ENCODE measurements at regions not wholly inside any gene's neighbourhood (a gene's known extent, or its start where the extent isn't known, plus 50 kb on each side); places are given as distances from the start of the nearest gene placed in this dataset.
"Not testable (repeated sequence)": the region's sequence is repeated elsewhere in the genome, so short reads cannot be mapped to it uniquely, and the experiment has no call there.

GRCh38 chr2:184371641-184372040, 226.7 kb upstream of the ZNF804A start:
- Mint-ChIP-seq H3K27ac (no peak overlapping the region), H3K4me1 (no peaks in the 10 kb centered on the region), H3K4me3 (no peak overlapping the region), H3K36me3 (ENCODE audit: low read depth) (no peaks in the 10 kb centered on the region), H3K9me3 (no peaks in the 10 kb centered on the region), H3K27me3 (no peaks in the 10 kb centered on the region)
- ChIA-PET POLR2A (no interaction called here), CTCF (no interaction called here)
- no peak for DNase-seq

DNA sequence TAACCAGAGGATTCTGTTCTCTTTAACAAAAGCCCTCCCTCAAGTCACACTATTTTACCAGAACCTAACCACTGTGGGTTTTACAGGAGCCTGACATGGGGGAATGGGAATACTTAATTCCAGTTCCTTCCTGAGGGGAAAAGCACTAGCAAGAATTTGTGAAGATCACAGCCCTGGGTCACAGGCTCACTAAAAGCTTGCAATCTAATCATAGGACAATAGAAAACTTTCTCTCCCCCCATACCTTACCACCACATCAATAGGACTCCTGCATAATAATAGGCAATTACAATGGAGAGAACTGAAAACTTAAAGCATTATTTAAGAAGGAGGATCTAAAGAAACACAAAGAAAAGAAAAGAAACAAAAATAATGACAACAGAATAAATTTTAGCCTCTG, 225.8 kb upstream of the ZNF804A start:
- ChIA-PET POLR2A (no interaction called here), CTCF (no interaction called here)
- Mint-ChIP-seq H3K4me3 (no peak overlapping the region), H3K27me3 (no peaks in the 10 kb centered on the region), H3K27ac (no peak overlapping the region), H3K9me3 (peaks cover 3% of the 10 kb centered on the region), H3K36me3 (ENCODE audit: low read depth) (no peaks in the 10 kb centered on the region), H3K4me1 (no peaks in the 10 kb centered on the region)
- DNase-seq = no peak

GRCh38 chr2:184394642-184395041, 203.7 kb upstream of the ZNF804A start:
- Mint-ChIP-seq H3K36me3 (ENCODE audit: low read depth) (no peaks in the 10 kb centered on the region), H3K27me3 (no peaks in the 10 kb centered on the region), H3K4me3 (no peak overlapping the region), H3K4me1 (no peaks in the 10 kb centered on the region), H3K27ac (no peak overlapping the region), H3K9me3 (no peaks in the 10 kb centered on the region)
- DNase-seq = no peak
- POLR2A ChIA-PET = no interaction called here
- CTCF ChIA-PET = no interaction called here

GRCh38 chr2:184402381-184402780, 195.9 kb upstream of the ZNF804A start:
- H3K27me3 Mint-ChIP-seq = no peaks in the 10 kb centered on the region

DNA sequence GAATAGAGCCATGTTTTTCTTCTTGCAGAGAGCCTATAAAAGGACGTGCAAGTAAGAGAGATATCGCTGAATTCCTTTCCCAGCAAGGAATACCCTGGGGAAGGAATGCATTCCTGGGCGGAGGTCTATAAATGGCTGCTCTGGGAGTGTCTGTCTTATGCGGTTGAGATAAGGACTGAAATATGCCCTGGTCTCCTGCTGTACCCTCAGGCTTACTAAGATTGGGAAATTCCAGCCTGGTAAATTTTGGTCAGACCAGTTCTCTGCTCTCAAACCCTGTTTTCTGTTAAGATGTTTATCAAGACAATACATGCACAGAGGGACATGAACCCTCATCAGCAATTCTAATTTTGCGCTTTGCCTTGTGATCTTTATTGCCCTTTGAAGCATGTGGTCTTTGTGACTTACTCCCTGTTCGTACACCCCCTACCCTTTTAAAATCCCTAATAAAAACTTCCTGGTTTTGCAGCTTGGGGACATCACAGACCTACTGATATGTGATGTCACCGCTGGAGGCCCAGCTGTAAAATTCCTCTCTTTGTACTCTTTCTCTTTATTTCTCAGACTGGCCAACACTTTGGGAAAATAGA, 191.2 kb upstream of the ZNF804A start:
- H3K27me3 Mint-ChIP-seq; POLR2A ChIA-PET; H3K4me3 Mint-ChIP-seq; DNase-seq; H3K27ac Mint-ChIP-seq; H3K9me3 Mint-ChIP-seq; H3K4me1 Mint-ChIP-seq; H3K36me3 Mint-ChIP-seq (ENCODE audit: low read depth); CTCF ChIA-PET: not testable (repeated sequence)

More at GRCh38 chr2:184402381-184402780, 195.9 kb upstream of the ZNF804A start:
- no peaks in the 10 kb centered on the region for H3K36me3 Mint-ChIP-seq (ENCODE audit: low read depth)
- H3K4me1 Mint-ChIP-seq = no peaks in the 10 kb centered on the region
- ChIA-PET CTCF (no interaction called here), POLR2A (no interaction called here)
- DNase-seq = no peak
- H3K27ac Mint-ChIP-seq = no peak overlapping the region
- no peak overlapping the region for H3K4me3 Mint-ChIP-seq
- peaks cover 2% of the 10 kb centered on the region for H3K9me3 Mint-ChIP-seq

DNA sequence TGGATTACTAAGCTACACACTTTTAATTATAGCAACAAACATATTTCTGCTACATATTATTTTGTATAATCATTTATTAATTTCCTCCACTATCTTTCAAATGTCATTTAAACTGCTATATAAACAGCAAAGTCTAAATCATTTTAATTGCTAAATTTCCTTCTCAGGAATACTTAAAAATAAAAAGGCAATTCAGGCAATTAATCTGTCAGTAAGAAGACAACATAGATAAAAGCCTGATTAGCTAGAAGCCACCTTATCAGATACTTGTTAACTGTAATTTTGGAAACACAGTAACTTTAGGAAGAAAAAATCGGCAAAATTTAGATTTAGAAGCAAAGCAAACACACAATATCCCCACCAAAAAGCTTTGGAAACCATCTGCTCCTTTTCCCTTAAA, 188.2 kb upstream of the ZNF804A start:
- POLR2A ChIA-PET = no interaction called here
- H3K4me1 Mint-ChIP-seq = no peaks in the 10 kb centered on the region
- CTCF ChIA-PET = no interaction called here
- H3K27me3 Mint-ChIP-seq = no peaks in the 10 kb centered on the region
- H3K36me3 Mint-ChIP-seq (ENCODE audit: low read depth) = no peaks in the 10 kb centered on the region
- no peak overlapping the region for H3K4me3 Mint-ChIP-seq
- no peak overlapping the region for H3K27ac Mint-ChIP-seq
- H3K9me3 Mint-ChIP-seq = peaks cover 8% of the 10 kb centered on the region
- no peak for DNase-seq

DNA sequence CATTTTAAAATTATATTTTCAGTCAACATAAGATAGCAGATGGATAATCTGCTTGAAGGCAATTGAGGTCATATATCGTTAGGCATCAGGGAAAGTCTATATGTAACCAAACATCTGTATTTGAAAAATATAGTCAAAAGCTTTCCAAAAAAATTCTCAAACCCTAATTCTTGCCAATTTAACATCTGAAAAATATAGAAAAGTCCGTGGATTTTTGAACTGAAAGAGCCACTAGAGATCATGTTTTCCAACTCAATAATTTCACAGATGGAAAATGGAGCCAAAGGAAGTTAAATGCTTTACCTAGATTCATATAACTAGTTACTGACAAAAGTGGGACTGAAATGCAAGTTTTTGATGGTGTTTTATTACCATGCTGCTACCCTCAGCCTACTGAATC, 185.1 kb upstream of the ZNF804A start:
- H3K36me3 Mint-ChIP-seq (ENCODE audit: low read depth) = no peaks in the 10 kb centered on the region
- H3K4me3 Mint-ChIP-seq = no peak overlapping the region
- no peaks in the 10 kb centered on the region for H3K27me3 Mint-ChIP-seq
- H3K27ac Mint-ChIP-seq = no peak overlapping the region
- peaks cover 2% of the 10 kb centered on the region for H3K9me3 Mint-ChIP-seq
- POLR2A ChIA-PET = no interaction called here
- H3K4me1 Mint-ChIP-seq = no peaks in the 10 kb centered on the region
- no peak for DNase-seq
- CTCF ChIA-PET = no interaction called here

DNA sequence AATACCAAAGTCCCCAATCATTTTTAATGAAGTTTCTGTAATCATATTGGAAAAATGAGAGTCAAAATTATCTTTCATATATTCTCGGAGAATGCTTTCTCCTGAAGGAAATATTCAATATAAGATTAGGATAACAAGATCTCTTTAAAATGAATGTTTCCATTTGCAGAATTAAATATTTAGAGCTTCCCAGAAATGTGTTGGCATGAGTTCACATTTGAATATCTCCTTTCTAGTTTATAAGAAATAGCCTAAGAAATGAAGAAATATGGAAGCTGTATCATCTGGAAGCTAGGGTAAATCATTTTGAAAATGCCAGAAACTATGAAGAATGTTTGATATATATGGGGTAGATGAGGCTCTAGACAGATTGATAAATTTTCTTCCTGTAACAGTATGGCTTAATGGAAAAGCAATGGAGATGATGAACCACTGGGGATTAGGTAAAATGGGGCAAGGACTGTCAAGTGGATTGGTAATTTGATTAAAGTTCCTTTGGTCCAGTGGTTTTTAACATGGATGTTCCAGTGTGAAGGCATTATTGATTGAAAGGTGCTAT, 184.6 kb upstream of the ZNF804A start:
- DNase-seq = no peak
- ChIA-PET CTCF (no interaction called here), POLR2A (no interaction called here)
- Mint-ChIP-seq H3K27ac (no peak overlapping the region), H3K4me3 (no peak overlapping the region), H3K9me3 (peaks cover 2% of the 10 kb centered on the region), H3K4me1 (no peaks in the 10 kb centered on the region), H3K36me3 (ENCODE audit: low read depth) (no peaks in the 10 kb centered on the region), H3K27me3 (no peaks in the 10 kb centered on the region)

DNA sequence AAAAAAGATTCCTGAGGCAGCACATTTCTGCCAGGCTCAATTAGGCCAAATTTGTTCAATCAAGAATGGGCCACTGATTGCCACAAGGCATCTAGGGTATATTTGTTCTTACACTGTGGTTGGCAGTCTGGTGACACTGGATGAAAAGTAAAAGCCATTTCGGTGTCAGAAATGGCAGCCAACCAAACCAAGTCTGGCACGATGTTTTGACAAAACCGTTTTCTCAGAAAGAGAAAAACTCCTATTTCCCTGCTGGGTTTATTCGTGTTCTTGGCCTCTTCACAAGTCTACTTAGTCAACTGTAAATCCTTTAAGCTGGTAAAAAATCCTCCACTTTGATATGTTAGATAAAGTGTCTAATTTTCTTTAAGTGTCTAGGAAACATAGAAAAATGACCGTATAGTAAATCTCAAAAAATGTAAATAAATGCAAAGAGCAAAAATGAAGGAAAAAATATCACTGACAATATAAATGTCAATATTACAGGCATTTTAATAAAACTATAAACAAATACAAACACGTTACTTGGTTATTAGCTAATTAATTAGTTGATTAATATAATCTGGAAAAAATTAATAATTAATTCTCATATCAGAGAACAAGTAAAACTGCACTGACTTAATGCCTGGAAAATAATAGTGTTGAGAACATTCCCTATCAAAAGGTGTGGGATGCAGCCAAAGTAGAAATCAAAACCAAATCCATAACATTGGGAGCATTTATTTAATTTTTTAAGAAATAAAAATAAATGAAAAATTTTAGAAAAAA, 182.0 kb upstream of the ZNF804A start:
- Mint-ChIP-seq H3K36me3 (ENCODE audit: low read depth) (no peaks in the 10 kb centered on the region), H3K27me3 (no peaks in the 10 kb centered on the region), H3K27ac (no peak overlapping the region), H3K4me3 (no peak overlapping the region), H3K9me3 (no peaks in the 10 kb centered on the region), H3K4me1 (no peaks in the 10 kb centered on the region)
- ChIA-PET CTCF (no interaction called here), POLR2A (no interaction called here)
- DNase-seq = no peak

GRCh38 chr2:184419744-184420143, 178.6 kb upstream of the ZNF804A start:
- no peaks in the 10 kb centered on the region for H3K36me3 Mint-ChIP-seq (ENCODE audit: low read depth)
- H3K27me3 Mint-ChIP-seq = no peaks in the 10 kb centered on the region
- no peak for DNase-seq
- H3K4me3 Mint-ChIP-seq = no peak overlapping the region
- ChIA-PET CTCF (no interaction called here), POLR2A (no interaction called here)
- peaks cover 2% of the 10 kb centered on the region for H3K9me3 Mint-ChIP-seq
- H3K4me1 Mint-ChIP-seq = no peaks in the 10 kb centered on the region
- no peak overlapping the region for H3K27ac Mint-ChIP-seq

- H3K27me3 Mint-ChIP-seq; H3K36me3 Mint-ChIP-seq (ENCODE audit: low read depth); CTCF ChIA-PET; H3K4me3 Mint-ChIP-seq; DNase-seq; H3K9me3 Mint-ChIP-seq; H3K4me1 Mint-ChIP-seq; H3K27ac Mint-ChIP-seq; POLR2A ChIA-PET: not testable (repeated sequence)
These were observed 176.9 kb upstream of the ZNF804A start for GRCh38 chr2:184421456-184421855.

- Mint-ChIP-seq H3K36me3 (ENCODE audit: low read depth) (no peaks in the 10 kb centered on the region), H3K4me3 (no peak overlapping the region), H3K9me3 (peaks cover 2% of the 10 kb centered on the region), H3K27ac (no peak overlapping the region), H3K4me1 (no peaks in the 10 kb centered on the region), H3K27me3 (no peaks in the 10 kb centered on the region)
- CTCF ChIA-PET = no interaction called here
- no peak for DNase-seq
- POLR2A ChIA-PET = no interaction called here
These were observed 173.2 kb upstream of the ZNF804A start for GRCh38 chr2:184425083-184425482.

- no peaks in the 10 kb centered on the region for H3K4me1 Mint-ChIP-seq
- no peaks in the 10 kb centered on the region for H3K9me3 Mint-ChIP-seq
- CTCF ChIA-PET = no interaction called here
- no peaks in the 10 kb centered on the region for H3K27me3 Mint-ChIP-seq
- no peaks in the 10 kb centered on the region for H3K36me3 Mint-ChIP-seq (ENCODE audit: low read depth)
- H3K27ac Mint-ChIP-seq = no peak overlapping the region
- H3K4me3 Mint-ChIP-seq = no peak overlapping the region
- no peak for DNase-seq
- POLR2A ChIA-PET = no interaction called here
These were observed 154.1 kb upstream of the ZNF804A start for GRCh38 chr2:184444217-184444616.

GRCh38 chr2:184444623-184445223, 153.6 kb upstream of the ZNF804A start:
- ChIA-PET POLR2A (no interaction called here), CTCF (no interaction called here)
- no peak for DNase-seq
- Mint-ChIP-seq H3K27me3 (no peaks in the 10 kb centered on the region), H3K4me1 (no peaks in the 10 kb centered on the region), H3K36me3 (ENCODE audit: low read depth) (no peaks in the 10 kb centered on the region), H3K27ac (no peak overlapping the region), H3K4me3 (no peak overlapping the region), H3K9me3 (no peaks in the 10 kb centered on the region)
